ENCODE measurements at regions not wholly inside any gene's neighbourhood (a gene's known extent, or its start where the extent isn't known, plus 50 kb on each side); places are given as distances from the start of the nearest gene placed in this dataset.

GRCh38 chr13:55820817-55821216 lies 1319.9 kb upstream of the PRR20A start:
- no peaks in the 10 kb centered on the region for H3K36me3 ChIP-seq
- no peak for TF ChIP-seq CTCF (IDR thresholded peaks at IDR 0.05)
- no peak for DNase-seq
- no peak overlapping the region for H3K4me3 ChIP-seq
- no peak overlapping the region for H3K27ac ChIP-seq
- H3K4me1 ChIP-seq: no peaks in the 10 kb centered on the region
- intact Hi-C loops (cut with DNase I): no loop called here
- ATAC-seq: no peak
- H3K9me3 ChIP-seq: no peaks in the 10 kb centered on the region
- H3K27me3 ChIP-seq: no peaks in the 10 kb centered on the region

GRCh38 chr13:55869648-55870047 lies 1271.1 kb upstream of the PRR20A start:
- Histone ChIP-seq H3K27ac (no peak overlapping the region), H3K36me3 (no peaks in the 10 kb centered on the region), H3K9me3 (no peaks in the 10 kb centered on the region), H3K4me3 (no peak overlapping the region), H3K4me1 (no peaks in the 10 kb centered on the region), H3K27me3 (no peaks in the 10 kb centered on the region)
- intact Hi-C loops (cut with DNase I): no loop called here
- TF ChIP-seq CTCF (IDR thresholded peaks at IDR 0.05): no peak
- DNase-seq: no peak
- no peak for ATAC-seq

- no peak for TF ChIP-seq CTCF (IDR thresholded peaks at IDR 0.05)
- no peak for DNase-seq
- no peak overlapping the region for H3K4me3 ChIP-seq
- no peak for ATAC-seq
- intact Hi-C loops (cut with DNase I): no loop called here
- no peaks in the 10 kb centered on the region for H3K36me3 ChIP-seq
- no peak overlapping the region for H3K27ac ChIP-seq
- H3K27me3 ChIP-seq: no peaks in the 10 kb centered on the region
- no peaks in the 10 kb centered on the region for H3K4me1 ChIP-seq
- H3K9me3 ChIP-seq: no peaks in the 10 kb centered on the region
These were observed 1253.2 kb upstream of the PRR20A start for GRCh38 chr13:55887561-55887960.

- no peak overlapping the region for H3K27ac ChIP-seq
- ATAC-seq (no peak), DNase-seq (no peak)
- no peak overlapping the region for H3K4me3 ChIP-seq
- H3K9me3 ChIP-seq: no peaks in the 10 kb centered on the region
- intact Hi-C loops (cut with DNase I): no loop called here
- no peak for TF ChIP-seq CTCF (IDR thresholded peaks at IDR 0.05)
- no peaks in the 10 kb centered on the region for H3K4me1 ChIP-seq
- no peaks in the 10 kb centered on the region for H3K27me3 ChIP-seq
- H3K36me3 ChIP-seq: no peaks in the 10 kb centered on the region
These were observed 1247.2 kb upstream of the PRR20A start for GRCh38 chr13:55893540-55893939.

- Histone ChIP-seq H3K36me3 (no peaks in the 10 kb centered on the region), H3K27ac (no peak overlapping the region), H3K27me3 (no peaks in the 10 kb centered on the region), H3K9me3 (no peaks in the 10 kb centered on the region), H3K4me3 (no peak overlapping the region), H3K4me1 (no peaks in the 10 kb centered on the region)
- ATAC-seq: no peak
- intact Hi-C loops (cut with DNase I): no loop called here
- DNase-seq: no peak
- no peak for TF ChIP-seq CTCF (IDR thresholded peaks at IDR 0.05)
These were observed 1203.5 kb upstream of the PRR20A start for GRCh38 chr13:55937180-55937579.

GRCh38 chr13:55948175-55948574 lies 1192.5 kb upstream of the PRR20A start:
- no peaks in the 10 kb centered on the region for H3K27me3 ChIP-seq
- no peaks in the 10 kb centered on the region for H3K36me3 ChIP-seq
- H3K4me3 ChIP-seq: no peak overlapping the region
- ATAC-seq (no peak), DNase-seq (peak; percentile 41)
- no peaks in the 10 kb centered on the region for H3K4me1 ChIP-seq
- intact Hi-C loops (cut with DNase I): no loop called here
- no peak overlapping the region for H3K27ac ChIP-seq
- H3K9me3 ChIP-seq: no peaks in the 10 kb centered on the region
- no peak for TF ChIP-seq CTCF (IDR thresholded peaks at IDR 0.05)

Measured in upper lobe of right lung (tissue), 1 donor.